ENCODE measurements at regions not wholly inside any gene's neighbourhood (a gene's known extent, or its start where the extent isn't known, plus 50 kb on each side); places are given as distances from the start of the nearest gene placed in this dataset.
"Not testable (repeated sequence)": the region's sequence is repeated elsewhere in the genome, so short reads cannot be mapped to it uniquely, and the experiment has no call there.

DNA sequence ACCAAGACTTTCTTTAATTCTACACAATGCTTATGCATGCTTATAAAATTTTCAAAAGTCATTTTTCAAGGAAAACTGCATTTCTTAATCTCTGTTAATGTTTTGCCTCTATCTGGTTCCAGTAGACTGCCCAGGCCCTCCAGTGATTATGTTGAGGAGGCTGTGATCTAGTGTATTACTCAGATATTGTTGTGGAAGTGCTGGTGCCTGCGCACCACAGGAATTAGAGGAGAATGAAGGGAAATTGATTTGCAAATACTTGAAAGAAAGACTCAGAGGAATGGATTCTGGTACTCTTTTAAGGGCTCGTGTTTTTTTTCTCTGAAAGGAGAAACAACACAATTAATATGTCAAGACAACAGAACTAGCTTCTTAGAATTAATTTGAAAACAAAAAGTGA lies 1015.1 kb downstream of the RPA4 start:
- H3K36me3 ChIP-seq (ENCODE audit: control insufficient read depth, insufficient read depth, low read length) = no peaks in the 10 kb centered on the region
- no peak overlapping the region for H3K27ac ChIP-seq (ENCODE audit: low read length)
- no peaks in the 10 kb centered on the region for H3K4me1 ChIP-seq (ENCODE audit: control insufficient read depth, insufficient read depth, low read length)
- no peaks in the 10 kb centered on the region for H3K9me3 ChIP-seq (ENCODE audit: control insufficient read depth, low read depth, low read length)
- no peak overlapping the region for H3K4me3 ChIP-seq (ENCODE audit: low read length)
- no peaks in the 10 kb centered on the region for H3K27me3 ChIP-seq (ENCODE audit: control insufficient read depth, insufficient read depth, low read length)
- no peak for DNase-seq
- WGBS (ENCODE audit: insufficient coverage, low lambda C conversion rate) = no CpG with 5 or more reads among the region's 2 CpGs

DNA sequence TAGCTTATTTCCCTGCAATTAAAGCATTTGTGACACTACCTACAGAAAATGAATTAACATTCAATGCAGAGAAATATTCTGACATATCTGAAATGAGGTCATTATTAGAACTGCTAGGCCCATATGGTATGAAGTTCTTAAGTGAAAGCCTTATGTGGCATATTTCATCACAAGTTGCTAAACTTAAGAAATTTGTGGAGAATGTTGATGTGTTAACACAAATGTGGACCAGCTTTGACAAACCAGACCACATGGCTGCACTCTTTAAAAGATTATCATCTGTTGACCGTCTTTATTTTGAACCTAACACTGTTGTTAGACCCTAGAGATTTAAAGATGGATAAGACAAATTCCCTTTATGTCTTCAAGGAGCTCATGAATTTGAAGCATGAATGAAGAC lies 1024.1 kb downstream of the RPA4 start:
- no peaks in the 10 kb centered on the region for H3K9me3 ChIP-seq (ENCODE audit: control insufficient read depth, low read depth, low read length)
- no peaks in the 10 kb centered on the region for H3K4me1 ChIP-seq (ENCODE audit: control insufficient read depth, insufficient read depth, low read length)
- no peak overlapping the region for H3K4me3 ChIP-seq (ENCODE audit: low read length)
- H3K36me3 ChIP-seq (ENCODE audit: control insufficient read depth, insufficient read depth, low read length) = no peaks in the 10 kb centered on the region
- no peaks in the 10 kb centered on the region for H3K27me3 ChIP-seq (ENCODE audit: control insufficient read depth, insufficient read depth, low read length)
- H3K27ac ChIP-seq (ENCODE audit: low read length) = no peak overlapping the region
- WGBS (ENCODE audit: insufficient coverage, low lambda C conversion rate) = no CpG with 5 or more reads among the region's 1 CpG
- no peak for DNase-seq

DNA sequence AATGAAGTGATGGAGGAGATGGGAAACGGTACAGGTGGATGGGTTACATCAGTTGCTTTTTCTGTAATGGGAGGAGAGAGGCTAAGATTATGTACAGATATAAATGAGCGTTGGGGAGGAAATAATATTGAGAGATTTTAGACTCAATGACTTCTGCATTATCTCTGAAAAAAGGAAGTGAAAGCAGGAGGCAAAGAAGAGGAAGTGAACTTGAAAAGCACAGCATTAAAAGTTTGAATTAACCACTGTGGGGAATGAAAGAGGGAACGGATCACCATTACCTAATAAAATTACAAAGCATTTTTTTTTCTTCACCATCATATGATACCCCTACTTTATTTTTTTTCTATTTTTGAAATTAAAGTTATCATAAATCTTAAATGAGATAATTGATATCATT lies 1025.5 kb downstream of the RPA4 start:
- DNase-seq = no peak
- H3K36me3 ChIP-seq (ENCODE audit: control insufficient read depth, insufficient read depth, low read length) = no peaks in the 10 kb centered on the region
- WGBS (ENCODE audit: insufficient coverage, low lambda C conversion rate) = 100% methylated on average over 1 of the region's 3 CpGs

DNA sequence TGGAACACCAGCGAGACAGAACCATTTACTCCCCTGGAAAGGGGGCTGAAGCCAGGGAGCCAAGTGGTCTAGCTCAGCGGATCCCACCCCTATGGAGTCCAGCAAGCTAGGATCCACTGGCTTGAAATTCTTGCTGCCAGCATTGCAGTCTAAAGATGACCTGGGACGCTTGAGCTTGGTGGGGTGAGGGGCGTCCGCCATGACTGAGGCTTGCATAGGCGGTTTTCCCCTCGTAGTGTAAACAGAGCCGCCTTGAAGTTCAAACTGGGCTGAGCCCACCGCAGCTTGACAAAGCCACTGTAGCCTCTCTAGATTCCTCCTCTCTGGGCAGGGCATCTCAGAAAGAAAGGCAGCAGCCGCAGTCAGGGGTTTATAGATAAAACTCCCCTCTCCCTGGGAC lies 1031.7 kb downstream of the RPA4 start:
- not testable (repeated sequence) for H3K4me3 ChIP-seq (ENCODE audit: low read length); DNase-seq; H3K27ac ChIP-seq (ENCODE audit: low read length); H3K9me3 ChIP-seq (ENCODE audit: control insufficient read depth, low read depth, low read length); H3K36me3 ChIP-seq (ENCODE audit: control insufficient read depth, insufficient read depth, low read length); H3K27me3 ChIP-seq (ENCODE audit: control insufficient read depth, insufficient read depth, low read length); H3K4me1 ChIP-seq (ENCODE audit: control insufficient read depth, insufficient read depth, low read length)
- no CpG with 5 or more reads among the region's 10 CpGs for WGBS (ENCODE audit: insufficient coverage, low lambda C conversion rate)

More for the DNA sequence above, 1025.5 kb downstream of the RPA4 start:
- Histone ChIP-seq H3K27ac (ENCODE audit: low read length) (no peak overlapping the region), H3K27me3 (ENCODE audit: control insufficient read depth, insufficient read depth, low read length) (no peaks in the 10 kb centered on the region), H3K4me1 (ENCODE audit: control insufficient read depth, insufficient read depth, low read length) (no peaks in the 10 kb centered on the region), H3K9me3 (ENCODE audit: control insufficient read depth, low read depth, low read length) (no peaks in the 10 kb centered on the region), H3K4me3 (ENCODE audit: low read length) (no peak overlapping the region)

DNA sequence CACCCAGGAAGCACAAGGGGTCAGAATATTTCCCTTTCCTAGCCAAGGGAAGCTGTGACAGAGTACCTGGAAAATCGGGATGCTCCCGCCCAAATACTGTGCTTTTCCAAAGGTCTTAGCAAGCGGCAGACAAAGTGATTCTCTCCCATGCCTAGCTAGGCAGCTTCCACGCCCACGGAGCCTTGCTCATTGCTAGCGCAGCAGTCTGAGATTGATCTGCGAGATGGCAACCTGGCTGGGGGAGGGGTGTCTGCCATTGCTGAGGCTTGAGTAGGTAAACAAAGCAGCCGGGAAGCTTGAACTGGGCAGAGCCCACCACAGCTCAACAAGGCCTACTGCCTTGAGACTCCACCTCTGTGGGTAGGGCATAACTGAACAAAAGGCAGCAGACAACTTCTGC lies 1037.5 kb downstream of the RPA4 start:
- H3K9me3 ChIP-seq (ENCODE audit: control insufficient read depth, low read depth, low read length); H3K27me3 ChIP-seq (ENCODE audit: control insufficient read depth, insufficient read depth, low read length); H3K4me3 ChIP-seq (ENCODE audit: low read length); H3K27ac ChIP-seq (ENCODE audit: low read length); H3K4me1 ChIP-seq (ENCODE audit: control insufficient read depth, insufficient read depth, low read length); H3K36me3 ChIP-seq (ENCODE audit: control insufficient read depth, insufficient read depth, low read length); DNase-seq: not testable (repeated sequence)
- no CpG with 5 or more reads among the region's 8 CpGs for WGBS (ENCODE audit: insufficient coverage, low lambda C conversion rate)

DNA sequence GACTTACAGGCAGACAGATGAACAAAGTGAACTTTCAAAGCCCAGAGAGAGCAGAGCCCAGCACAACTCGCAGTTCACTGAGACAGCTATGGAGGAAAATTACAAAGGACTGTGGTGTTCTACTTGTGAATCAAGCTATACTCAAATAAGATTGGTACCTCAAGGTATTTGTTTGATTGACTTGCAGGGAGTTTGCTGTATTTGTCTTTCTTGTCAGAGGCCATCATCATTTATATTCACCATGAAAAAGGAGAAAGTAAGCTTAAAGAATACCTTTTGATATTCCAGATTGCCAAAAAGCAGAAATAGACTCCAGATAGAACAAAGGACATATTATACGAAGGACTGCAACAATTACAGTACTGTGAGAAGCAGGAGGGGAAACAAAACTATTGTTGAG lies 1047.9 kb downstream of the RPA4 start:
- no peak for DNase-seq
- Histone ChIP-seq H3K36me3 (ENCODE audit: control insufficient read depth, insufficient read depth, low read length) (no peaks in the 10 kb centered on the region), H3K4me3 (ENCODE audit: low read length) (no peak overlapping the region), H3K4me1 (ENCODE audit: control insufficient read depth, insufficient read depth, low read length) (no peaks in the 10 kb centered on the region), H3K27me3 (ENCODE audit: control insufficient read depth, insufficient read depth, low read length) (no peaks in the 10 kb centered on the region), H3K27ac (ENCODE audit: low read length) (no peak overlapping the region), H3K9me3 (ENCODE audit: control insufficient read depth, low read depth, low read length) (no peaks in the 10 kb centered on the region)
- no CpG with 5 or more reads among the region's 2 CpGs for WGBS (ENCODE audit: insufficient coverage, low lambda C conversion rate)

DNA sequence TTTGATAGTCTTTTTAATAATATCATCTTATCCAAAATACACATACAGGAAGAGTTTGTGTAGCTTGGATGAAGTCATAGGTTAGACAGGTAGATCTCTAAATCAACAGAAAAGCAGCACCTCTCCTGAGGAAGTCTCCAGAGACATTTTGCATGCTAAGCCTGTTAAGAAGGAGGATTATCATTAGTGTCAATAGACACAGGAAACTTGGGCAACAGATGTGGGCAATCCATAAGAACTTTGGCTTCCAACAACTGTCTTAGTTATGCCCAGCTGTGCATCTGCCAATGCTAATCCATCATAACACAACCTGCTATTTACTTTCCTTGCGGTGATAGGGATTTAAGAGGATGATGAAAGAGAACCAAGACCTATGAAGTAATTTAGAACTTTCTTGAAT lies 1052.6 kb downstream of the RPA4 start:
- H3K9me3 ChIP-seq (ENCODE audit: control insufficient read depth, low read depth, low read length) = no peaks in the 10 kb centered on the region
- no peaks in the 10 kb centered on the region for H3K27me3 ChIP-seq (ENCODE audit: control insufficient read depth, insufficient read depth, low read length)
- H3K4me3 ChIP-seq (ENCODE audit: low read length) = no peak overlapping the region
- H3K36me3 ChIP-seq (ENCODE audit: control insufficient read depth, insufficient read depth, low read length) = no peaks in the 10 kb centered on the region
- no peaks in the 10 kb centered on the region for H3K4me1 ChIP-seq (ENCODE audit: control insufficient read depth, insufficient read depth, low read length)
- no peak overlapping the region for H3K27ac ChIP-seq (ENCODE audit: low read length)
- no CpG with 5 or more reads among the region's 1 CpG for WGBS (ENCODE audit: insufficient coverage, low lambda C conversion rate)
- no peak for DNase-seq

DNA sequence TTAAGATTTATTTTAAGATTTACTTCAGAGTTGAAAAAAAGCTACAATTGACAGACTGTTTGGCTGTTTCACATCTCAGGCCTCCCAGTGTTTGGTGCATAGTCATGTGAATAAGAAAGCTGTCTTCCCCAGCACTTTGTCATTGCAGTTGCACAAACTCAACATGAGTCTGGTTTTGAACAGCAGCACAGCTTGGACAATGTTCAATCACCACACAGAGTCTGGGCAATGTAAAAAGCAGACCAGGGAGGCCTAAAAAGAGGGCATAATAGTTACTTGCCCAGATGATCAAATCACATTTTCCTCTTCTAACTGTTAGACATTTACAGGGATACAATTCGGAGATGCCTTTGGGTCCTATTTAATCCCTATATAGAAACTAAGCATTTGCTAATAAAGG lies 1055.0 kb downstream of the RPA4 start:
- H3K27ac ChIP-seq (ENCODE audit: low read length) = no peak overlapping the region
- no peak for DNase-seq
- H3K36me3 ChIP-seq (ENCODE audit: control insufficient read depth, insufficient read depth, low read length) = no peaks in the 10 kb centered on the region
- H3K4me3 ChIP-seq (ENCODE audit: low read length) = no peak overlapping the region
- H3K9me3 ChIP-seq (ENCODE audit: control insufficient read depth, low read depth, low read length) = no peaks in the 10 kb centered on the region
- H3K4me1 ChIP-seq (ENCODE audit: control insufficient read depth, insufficient read depth, low read length) = no peaks in the 10 kb centered on the region
- no peaks in the 10 kb centered on the region for H3K27me3 ChIP-seq (ENCODE audit: control insufficient read depth, insufficient read depth, low read length)
- no CpG with 5 or more reads among the region's 1 CpG for WGBS (ENCODE audit: insufficient coverage, low lambda C conversion rate)

DNA sequence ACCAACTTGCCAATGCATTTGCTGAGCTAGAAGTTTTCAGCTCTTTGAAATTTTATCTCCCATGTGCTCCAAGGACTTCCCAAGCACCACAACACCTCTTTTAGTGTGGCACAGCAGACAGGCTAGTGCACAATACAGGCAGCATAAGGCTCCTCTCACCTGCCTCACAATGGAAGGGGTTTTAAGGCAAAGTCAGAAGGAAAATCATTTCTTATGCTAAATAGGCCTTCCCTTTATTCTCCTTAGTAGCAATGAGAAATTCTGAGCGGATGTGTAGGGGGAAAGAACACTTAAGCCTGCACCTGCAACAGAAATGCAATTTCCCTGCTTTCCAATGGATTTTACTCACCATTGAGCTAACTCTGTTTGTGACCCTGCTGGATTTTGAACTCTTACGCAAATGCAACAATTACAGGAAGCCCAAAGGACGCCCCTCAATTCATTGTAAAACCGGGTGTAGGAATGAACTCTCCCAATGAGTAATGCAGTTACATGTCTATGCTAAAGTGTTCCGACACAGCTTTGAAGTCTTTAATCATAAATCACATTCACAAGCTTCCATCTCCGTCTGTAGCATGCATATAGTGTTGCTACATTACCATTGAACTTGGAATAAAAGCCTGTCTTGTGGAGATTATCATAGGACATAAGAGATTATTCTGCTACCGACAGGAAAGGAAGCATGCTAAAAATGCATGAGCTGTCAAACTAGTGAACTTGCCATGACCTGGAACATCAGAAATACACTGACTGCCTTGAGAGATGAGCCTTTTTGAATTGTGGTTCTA lies 1084.9 kb downstream of the RPA4 start:
- no peak for DNase-seq
- Histone ChIP-seq H3K36me3 (ENCODE audit: control insufficient read depth, insufficient read depth, low read length) (no peaks in the 10 kb centered on the region), H3K4me1 (ENCODE audit: control insufficient read depth, insufficient read depth, low read length) (no peaks in the 10 kb centered on the region), H3K27ac (ENCODE audit: low read length) (no peak overlapping the region), H3K9me3 (ENCODE audit: control insufficient read depth, low read depth, low read length) (no peaks in the 10 kb centered on the region), H3K4me3 (ENCODE audit: low read length) (no peak overlapping the region), H3K27me3 (ENCODE audit: control insufficient read depth, insufficient read depth, low read length) (no peaks in the 10 kb centered on the region)
- no CpG with 5 or more reads among the region's 7 CpGs for WGBS (ENCODE audit: insufficient coverage, low lambda C conversion rate)

DNA sequence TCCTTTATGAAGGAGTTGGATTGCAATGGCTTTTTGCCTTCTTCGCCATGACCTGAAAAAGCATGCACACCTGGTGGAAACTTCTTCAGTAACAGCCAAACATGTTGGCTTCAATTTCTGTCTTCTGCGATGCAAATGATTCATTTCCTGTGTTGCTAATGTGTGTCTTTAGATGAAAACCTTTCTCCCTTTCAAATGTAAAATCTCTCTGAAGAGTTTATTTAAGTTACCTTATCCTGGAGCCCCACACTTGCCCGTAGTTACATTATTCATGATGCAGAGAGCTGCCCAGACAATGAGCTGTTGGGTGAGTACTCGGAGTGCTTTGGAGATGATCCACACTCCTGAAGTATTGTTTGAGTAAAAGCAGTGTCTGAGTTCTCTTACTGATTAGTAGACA lies 1100.9 kb downstream of the RPA4 start:
- WGBS (ENCODE audit: insufficient coverage, low lambda C conversion rate) = no CpG with 5 or more reads among the region's 4 CpGs
- no peaks in the 10 kb centered on the region for H3K36me3 ChIP-seq (ENCODE audit: control insufficient read depth, insufficient read depth, low read length)
- no peak for DNase-seq

DNA sequence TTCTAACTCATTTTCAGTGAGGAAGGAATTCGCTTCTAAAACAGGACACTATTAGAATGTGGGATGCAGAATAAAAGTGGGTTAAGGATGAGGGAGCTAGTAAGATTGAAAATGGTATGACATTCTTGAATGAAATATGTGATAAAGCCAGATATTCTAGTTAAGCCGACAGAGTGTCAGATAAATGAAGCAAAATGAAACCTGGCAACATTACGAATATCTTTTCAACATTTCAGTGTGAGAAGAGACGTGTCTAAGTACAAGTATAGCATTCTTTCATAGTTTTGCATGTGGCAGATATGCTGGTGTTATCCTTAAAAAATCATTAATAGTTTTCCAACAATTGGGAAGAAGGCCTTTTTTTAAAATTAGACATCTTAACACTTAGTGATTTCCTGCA lies 1101.4 kb downstream of the RPA4 start:
- no peaks in the 10 kb centered on the region for H3K9me3 ChIP-seq (ENCODE audit: control insufficient read depth, low read depth, low read length)
- no peaks in the 10 kb centered on the region for H3K36me3 ChIP-seq (ENCODE audit: control insufficient read depth, insufficient read depth, low read length)
- H3K4me1 ChIP-seq (ENCODE audit: control insufficient read depth, insufficient read depth, low read length) = no peaks in the 10 kb centered on the region
- no peaks in the 10 kb centered on the region for H3K27me3 ChIP-seq (ENCODE audit: control insufficient read depth, insufficient read depth, low read length)
- DNase-seq = no peak
- WGBS (ENCODE audit: insufficient coverage, low lambda C conversion rate) = no CpG with 5 or more reads among the region's 4 CpGs
- H3K4me3 ChIP-seq (ENCODE audit: low read length) = no peak overlapping the region
- H3K27ac ChIP-seq (ENCODE audit: low read length) = no peak overlapping the region

More for the DNA sequence above, 1100.9 kb downstream of the RPA4 start:
- no peaks in the 10 kb centered on the region for H3K9me3 ChIP-seq (ENCODE audit: control insufficient read depth, low read depth, low read length)
- no peak overlapping the region for H3K27ac ChIP-seq (ENCODE audit: low read length)
- H3K27me3 ChIP-seq (ENCODE audit: control insufficient read depth, insufficient read depth, low read length) = no peaks in the 10 kb centered on the region
- H3K4me1 ChIP-seq (ENCODE audit: control insufficient read depth, insufficient read depth, low read length) = no peaks in the 10 kb centered on the region
- no peak overlapping the region for H3K4me3 ChIP-seq (ENCODE audit: low read length)

Data from large intestine (tissue), 3 donors.